Lower leg skin (tissue), 3 donors: ENCODE measurements at regions not wholly inside any gene's neighbourhood (a gene's known extent, or its start where the extent isn't known, plus 50 kb on each side); places are given as distances from the start of the nearest gene placed in this dataset.
"Not testable (repeated sequence)": the region's sequence is repeated elsewhere in the genome, so short reads cannot be mapped to it uniquely, and the experiment has no call there.

Experiments
- POLR2A ChIP-seq, 2 donors: fragments of 450-650 bp; IDR thresholded peaks; one replicate each; pipeline ENCODE4 v1.6.1; 2016 to 2017; ENCODE audit warnings: antibody characterized with exemption in 2 of 2, mild to moderate bottlenecking in 1 of 2, moderate library complexity in 1 of 2
- TF ChIP-seq, protein P1 (sequence below), 3 donors: fragments of 450-650 bp; IDR thresholded peaks; one replicate each; pipeline ENCODE4 v1.5.1; 2016; ENCODE audit warnings: antibody characterized with exemption in 3 of 3, mild to moderate bottlenecking in 3 of 3, moderate library complexity in 2 of 3

DNA sequence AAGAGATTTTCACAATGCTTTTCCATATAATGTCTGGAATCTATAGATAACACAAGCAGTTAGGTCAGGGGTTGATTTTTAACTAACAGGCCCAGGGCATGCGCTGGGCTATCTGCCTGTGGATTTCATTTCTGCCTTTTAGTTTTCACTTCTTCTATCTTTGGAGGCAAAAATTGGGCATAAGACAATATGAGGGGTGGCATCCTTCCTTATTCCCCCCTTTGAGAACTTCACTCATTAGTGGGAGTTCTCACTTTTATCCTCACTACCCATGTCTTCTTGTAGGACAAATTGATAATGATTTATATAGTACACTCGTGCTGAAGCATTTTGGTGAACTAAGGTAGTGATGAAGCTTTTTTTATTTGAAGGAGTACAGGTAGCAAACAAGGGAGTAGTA, 2155.5 kb downstream of the TP53TG3F start:
- TF ChIP-seq, protein P1, sequence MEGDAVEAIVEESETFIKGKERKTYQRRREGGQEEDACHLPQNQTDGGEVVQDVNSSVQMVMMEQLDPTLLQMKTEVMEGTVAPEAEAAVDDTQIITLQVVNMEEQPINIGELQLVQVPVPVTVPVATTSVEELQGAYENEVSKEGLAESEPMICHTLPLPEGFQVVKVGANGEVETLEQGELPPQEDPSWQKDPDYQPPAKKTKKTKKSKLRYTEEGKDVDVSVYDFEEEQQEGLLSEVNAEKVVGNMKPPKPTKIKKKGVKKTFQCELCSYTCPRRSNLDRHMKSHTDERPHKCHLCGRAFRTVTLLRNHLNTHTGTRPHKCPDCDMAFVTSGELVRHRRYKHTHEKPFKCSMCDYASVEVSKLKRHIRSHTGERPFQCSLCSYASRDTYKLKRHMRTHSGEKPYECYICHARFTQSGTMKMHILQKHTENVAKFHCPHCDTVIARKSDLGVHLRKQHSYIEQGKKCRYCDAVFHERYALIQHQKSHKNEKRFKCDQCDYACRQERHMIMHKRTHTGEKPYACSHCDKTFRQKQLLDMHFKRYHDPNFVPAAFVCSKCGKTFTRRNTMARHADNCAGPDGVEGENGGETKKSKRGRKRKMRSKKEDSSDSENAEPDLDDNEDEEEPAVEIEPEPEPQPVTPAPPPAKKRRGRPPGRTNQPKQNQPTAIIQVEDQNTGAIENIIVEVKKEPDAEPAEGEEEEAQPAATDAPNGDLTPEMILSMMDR (IDR thresholded peaks at IDR 0.05): not testable (repeated sequence)
- not testable (repeated sequence) for TF ChIP-seq POLR2A (IDR thresholded peaks at IDR 0.05)
